Activated naive CD8-positive, alpha-beta T cell (primary cell): ENCODE measurements at regions not wholly inside any gene's neighbourhood (a gene's known extent, or its start where the extent isn't known, plus 50 kb on each side); places are given as distances from the start of the nearest gene placed in this dataset.
"Not testable (repeated sequence)": the region's sequence is repeated elsewhere in the genome, so short reads cannot be mapped to it uniquely, and the experiment has no call there.

ENCODE experiments used
- H3K27ac Mint-ChIP-seq: one replicate; pipeline ENCODE4 v1.8.0; 2021; ENCODE audit warnings: mixed read lengths
- H3K27me3 Mint-ChIP-seq: one replicate; pipeline ENCODE4 v1.8.0; 2021; ENCODE audit warnings: mixed read lengths
- H3K36me3 Mint-ChIP-seq: one replicate; pipeline ENCODE4 v1.8.0; 2021; ENCODE audit warnings: mixed read lengths
- H3K4me1 Mint-ChIP-seq: one replicate; pipeline ENCODE4 v1.8.0; 2021; ENCODE audit warnings: low read depth, mixed read lengths
- H3K4me3 Mint-ChIP-seq: one replicate; pipeline ENCODE4 v1.8.0; 2021; ENCODE audit warnings: mild to moderate bottlenecking, mixed read lengths
- H3K9me3 Mint-ChIP-seq: one replicate; pipeline ENCODE4 v1.8.0; 2021; ENCODE audit warnings: low read depth, mixed read lengths

- no peak overlapping the region for H3K27ac Mint-ChIP-seq
- H3K9me3 Mint-ChIP-seq = no peaks in the 10 kb centered on the region
- no peaks in the 10 kb centered on the region for H3K36me3 Mint-ChIP-seq
- H3K4me1 Mint-ChIP-seq = no peaks in the 10 kb centered on the region
- H3K4me3 Mint-ChIP-seq = no peak overlapping the region
- peaks cover 2% of the 10 kb centered on the region for H3K27me3 Mint-ChIP-seq
These were observed 501.6 kb upstream of the PHF14 start for GRCh38 chr7:10472115-10472514.

- no peaks in the 10 kb centered on the region for H3K9me3 Mint-ChIP-seq
- H3K36me3 Mint-ChIP-seq = no peaks in the 10 kb centered on the region
- H3K27ac Mint-ChIP-seq = no peak overlapping the region
- no peak overlapping the region for H3K4me3 Mint-ChIP-seq
- H3K4me1 Mint-ChIP-seq = no peaks in the 10 kb centered on the region
- H3K27me3 Mint-ChIP-seq = peaks cover 2% of the 10 kb centered on the region
These were observed 500.1 kb upstream of the PHF14 start for GRCh38 chr7:10473569-10473968.

GRCh38 chr7:10474048-10474447 lies 499.6 kb upstream of the PHF14 start:
- Mint-ChIP-seq H3K9me3 (no peaks in the 10 kb centered on the region), H3K27me3 (peaks cover 2% of the 10 kb centered on the region), H3K4me1 (no peaks in the 10 kb centered on the region), H3K27ac (no peak overlapping the region), H3K36me3 (no peaks in the 10 kb centered on the region), H3K4me3 (no peak overlapping the region)

GRCh38 chr7:10475940-10476641 lies 497.6 kb upstream of the PHF14 start:
- H3K4me1 Mint-ChIP-seq = no peaks in the 10 kb centered on the region
- peaks cover 2% of the 10 kb centered on the region for H3K27me3 Mint-ChIP-seq
- no peaks in the 10 kb centered on the region for H3K36me3 Mint-ChIP-seq
- no peaks in the 10 kb centered on the region for H3K9me3 Mint-ChIP-seq
- no peak overlapping the region for H3K27ac Mint-ChIP-seq
- no peak overlapping the region for H3K4me3 Mint-ChIP-seq

- Mint-ChIP-seq H3K27me3 (peaks cover 2% of the 10 kb centered on the region), H3K4me1 (no peaks in the 10 kb centered on the region), H3K36me3 (no peaks in the 10 kb centered on the region)
These were observed 497.0 kb upstream of the PHF14 start for GRCh38 chr7:10476642-10477041.

DNA sequence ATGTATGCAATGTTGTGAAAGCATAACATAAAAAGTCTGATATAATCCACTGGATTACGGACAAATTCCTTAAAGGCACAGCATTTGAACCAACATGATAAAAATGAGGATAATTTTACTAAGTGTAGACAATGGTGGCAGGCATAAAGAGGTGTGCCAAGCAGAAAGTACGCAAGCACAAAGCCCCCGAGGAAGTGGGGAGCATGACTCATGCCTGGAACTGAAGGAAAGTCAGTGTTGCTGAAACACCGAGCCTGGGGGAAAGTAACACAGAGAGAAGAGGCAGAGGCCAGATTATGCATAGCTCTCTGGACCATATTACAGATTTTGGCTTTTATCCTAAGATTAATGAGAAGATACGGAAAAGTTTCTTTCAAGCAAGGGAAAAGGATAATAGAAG lies 490.0 kb upstream of the PHF14 start:
- Mint-ChIP-seq H3K4me3 (no peak overlapping the region), H3K27ac (no peak overlapping the region), H3K27me3 (no peaks in the 10 kb centered on the region)

More at GRCh38 chr7:10476642-10477041, 497.0 kb upstream of the PHF14 start:
- Mint-ChIP-seq H3K27ac (no peak overlapping the region), H3K4me3 (no peak overlapping the region), H3K9me3 (no peaks in the 10 kb centered on the region)

GRCh38 chr7:10484767-10485166 lies 488.9 kb upstream of the PHF14 start:
- Mint-ChIP-seq H3K9me3 (no peaks in the 10 kb centered on the region), H3K27me3 (no peaks in the 10 kb centered on the region)

More for the DNA sequence above, 490.0 kb upstream of the PHF14 start:
- Mint-ChIP-seq H3K9me3 (no peaks in the 10 kb centered on the region), H3K36me3 (no peaks in the 10 kb centered on the region), H3K4me1 (no peaks in the 10 kb centered on the region)

GRCh38 chr7:10501206-10501884 lies 472.3 kb upstream of the PHF14 start:
- not testable (repeated sequence) for H3K36me3 Mint-ChIP-seq

More at GRCh38 chr7:10484767-10485166, 488.9 kb upstream of the PHF14 start:
- Mint-ChIP-seq H3K4me3 (no peak overlapping the region), H3K27ac (no peak overlapping the region), H3K36me3 (no peaks in the 10 kb centered on the region), H3K4me1 (no peaks in the 10 kb centered on the region)

GRCh38 chr7:10507032-10507431 lies 466.6 kb upstream of the PHF14 start:
- H3K27me3 Mint-ChIP-seq = no peaks in the 10 kb centered on the region
- H3K27ac Mint-ChIP-seq = no peak overlapping the region
- H3K9me3 Mint-ChIP-seq = peaks cover 16% of the 10 kb centered on the region
- H3K4me1 Mint-ChIP-seq = no peaks in the 10 kb centered on the region
- H3K36me3 Mint-ChIP-seq = no peaks in the 10 kb centered on the region
- no peak overlapping the region for H3K4me3 Mint-ChIP-seq

More at GRCh38 chr7:10501206-10501884, 472.3 kb upstream of the PHF14 start:
- H3K4me3 Mint-ChIP-seq, H3K4me1 Mint-ChIP-seq, H3K27ac Mint-ChIP-seq, H3K27me3 Mint-ChIP-seq: not testable (repeated sequence)
- H3K9me3 Mint-ChIP-seq = peaks cover 16% of the 10 kb centered on the region

DNA sequence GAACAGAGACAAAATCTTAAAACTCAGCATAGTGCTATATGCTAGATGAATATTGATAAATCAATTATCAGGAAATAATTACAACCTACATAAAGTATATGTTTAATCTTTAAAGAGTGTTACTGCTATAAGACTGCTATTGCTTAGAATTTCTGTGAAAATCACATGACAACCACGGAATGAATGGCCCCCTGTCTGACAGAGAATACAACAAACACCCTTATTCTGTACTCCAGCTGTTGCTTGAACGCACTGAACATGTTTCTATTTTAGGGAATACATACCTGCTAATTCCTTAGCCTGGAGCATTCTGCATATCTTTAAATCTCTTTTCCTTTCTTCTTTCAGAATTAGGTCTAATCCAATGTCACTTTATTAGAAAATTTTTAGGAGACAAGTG lies 452.4 kb upstream of the PHF14 start:
- Mint-ChIP-seq H3K27me3 (no peaks in the 10 kb centered on the region), H3K36me3 (no peaks in the 10 kb centered on the region), H3K27ac (no peak overlapping the region), H3K4me3 (no peak overlapping the region), H3K9me3 (no peaks in the 10 kb centered on the region), H3K4me1 (no peaks in the 10 kb centered on the region)

- H3K27me3 Mint-ChIP-seq, H3K4me3 Mint-ChIP-seq, H3K36me3 Mint-ChIP-seq, H3K4me1 Mint-ChIP-seq, H3K9me3 Mint-ChIP-seq, H3K27ac Mint-ChIP-seq: not testable (repeated sequence)
These were observed 440.2 kb upstream of the PHF14 start for GRCh38 chr7:10533429-10533828.

- Mint-ChIP-seq H3K4me3 (no peak overlapping the region), H3K36me3 (no peaks in the 10 kb centered on the region), H3K4me1 (no peaks in the 10 kb centered on the region), H3K9me3 (no peaks in the 10 kb centered on the region), H3K27me3 (no peaks in the 10 kb centered on the region), H3K27ac (no peak overlapping the region)
These were observed 437.1 kb upstream of the PHF14 start for GRCh38 chr7:10536561-10536960.

- Mint-ChIP-seq H3K36me3 (no peaks in the 10 kb centered on the region), H3K4me1 (no peaks in the 10 kb centered on the region)
These were observed 435.9 kb upstream of the PHF14 start for GRCh38 chr7:10537764-10538163.

DNA sequence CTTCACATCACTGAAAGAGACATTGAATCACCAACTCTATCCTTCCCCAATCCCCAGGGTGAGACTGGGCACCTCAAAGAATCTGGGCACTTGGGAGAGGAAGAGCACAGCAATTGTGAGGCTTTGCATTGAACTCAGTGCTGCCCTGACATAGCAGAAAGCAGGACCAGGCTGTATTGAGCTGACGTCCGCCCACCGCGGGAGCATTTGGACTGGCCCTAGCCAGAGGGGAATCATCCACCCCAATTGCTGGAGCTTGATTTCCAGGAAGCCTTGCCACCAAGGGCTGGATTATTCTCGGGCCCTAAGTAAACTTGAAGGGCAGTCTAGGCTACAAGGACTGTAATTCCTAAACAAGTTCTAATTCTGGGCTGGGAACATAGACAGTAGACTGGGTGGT lies 416.3 kb upstream of the PHF14 start:
- H3K27me3 Mint-ChIP-seq = no peaks in the 10 kb centered on the region
- H3K9me3 Mint-ChIP-seq = no peaks in the 10 kb centered on the region
- no peaks in the 10 kb centered on the region for H3K36me3 Mint-ChIP-seq
- H3K4me3 Mint-ChIP-seq = no peak overlapping the region
- no peaks in the 10 kb centered on the region for H3K4me1 Mint-ChIP-seq
- H3K27ac Mint-ChIP-seq = no peak overlapping the region

More at GRCh38 chr7:10537764-10538163, 435.9 kb upstream of the PHF14 start:
- Mint-ChIP-seq H3K27ac (no peak overlapping the region), H3K27me3 (no peaks in the 10 kb centered on the region), H3K4me3 (no peak overlapping the region), H3K9me3 (no peaks in the 10 kb centered on the region)

GRCh38 chr7:10560497-10560896 lies 413.2 kb upstream of the PHF14 start:
- H3K4me3 Mint-ChIP-seq = no peak overlapping the region
- H3K4me1 Mint-ChIP-seq = no peaks in the 10 kb centered on the region

DNA sequence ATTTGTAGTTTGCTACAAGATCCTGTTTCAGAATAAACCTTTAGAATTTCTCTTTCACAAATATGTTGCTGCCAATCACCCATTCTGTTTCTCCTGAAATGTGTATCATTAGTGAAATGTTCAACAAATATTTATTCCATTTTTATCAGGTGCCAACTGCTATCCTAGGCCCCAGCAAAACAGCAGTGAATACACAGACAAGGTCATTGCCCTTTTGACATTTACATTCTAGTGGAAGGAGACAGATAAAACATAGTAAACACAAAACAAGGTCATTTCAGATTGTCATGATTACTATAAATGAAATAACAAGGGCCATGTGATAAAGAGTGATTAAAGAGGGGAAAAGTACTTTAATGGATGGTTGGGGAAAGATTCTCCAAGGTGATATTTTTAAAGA lies 404.8 kb upstream of the PHF14 start:
- Mint-ChIP-seq H3K4me1 (no peaks in the 10 kb centered on the region), H3K27ac (no peak overlapping the region), H3K27me3 (peaks cover 1% of the 10 kb centered on the region), H3K9me3 (no peaks in the 10 kb centered on the region), H3K36me3 (no peaks in the 10 kb centered on the region), H3K4me3 (no peak overlapping the region)

More at GRCh38 chr7:10560497-10560896, 413.2 kb upstream of the PHF14 start:
- Mint-ChIP-seq H3K36me3 (no peaks in the 10 kb centered on the region), H3K27ac (no peak overlapping the region), H3K27me3 (no peaks in the 10 kb centered on the region), H3K9me3 (no peaks in the 10 kb centered on the region)
